GM19438 (cell line): ENCODE measurements at regions not wholly inside any gene's neighbourhood (a gene's known extent, or its start where the extent isn't known, plus 50 kb on each side); places are given as distances from the start of the nearest gene placed in this dataset.

Source experiments
- ATAC-seq: cut with Tn5 transposase; IDR thresholded peaks from one replicate; pipeline ENCODE4 v1.9.1; 2021; ENCODE audit warnings: low read depth; ENCODE audit not compliant: unreplicated experiment

- ATAC-seq, result no peak
Measured at GRCh38 chr4:168021666-168022065, 70.7 kb upstream of the ANXA10 start.

- no peak for ATAC-seq
Measured at GRCh38 chr4:168028568-168028967, 63.8 kb upstream of the ANXA10 start.

- no peak for ATAC-seq
Measured at GRCh38 chr4:168028970-168029597, 63.3 kb upstream of the ANXA10 start.

- ATAC-seq, result no peak
Measured at GRCh38 chr4:168037676-168038075, 54.7 kb upstream of the ANXA10 start.

GRCh38 chr4:168039593-168039992 lies 52.7 kb upstream of the ANXA10 start:
- ATAC-seq, result no peak
